GM12873 (cell line): ENCODE measurements at regions not wholly inside any gene's neighbourhood (a gene's known extent, or its start where the extent isn't known, plus 50 kb on each side); places are given as distances from the start of the nearest gene placed in this dataset.

Experiments
- CTCF ChIP-seq: IDR thresholded peaks from 2 replicates; pipeline ENCODE4 v1.5.1; 2012; ENCODE audit warnings: low read depth, mild to moderate bottlenecking, moderate library complexity, low read length, control low read depth; ENCODE audit not compliant: insufficient read depth; ENCODE audit errors: missing control alignments

GRCh38 chr3:56864090-56864489 is 62.3 kb upstream of the ARHGEF3 start:
- TF ChIP-seq CTCF: no peak

GRCh38 chr3:56862352-56863062 is 60.8 kb upstream of the ARHGEF3 start:
- no peak for TF ChIP-seq CTCF

GRCh38 chr3:56861511-56861910 is 59.8 kb upstream of the ARHGEF3 start:
- TF ChIP-seq CTCF: no peak

GRCh38 chr3:56860939-56861338 is 59.2 kb upstream of the ARHGEF3 start:
- no peak for TF ChIP-seq CTCF

GRCh38 chr3:56860351-56860750 is 58.6 kb upstream of the ARHGEF3 start:
- TF ChIP-seq CTCF: no peak

- TF ChIP-seq CTCF: no peak
These were observed 56.6 kb upstream of the ARHGEF3 start for GRCh38 chr3:56858331-56858730.

GRCh38 chr3:56857178-56857577 is 55.4 kb upstream of the ARHGEF3 start:
- no peak for TF ChIP-seq CTCF

GRCh38 chr3:56856752-56857151 is 55.0 kb upstream of the ARHGEF3 start:
- no peak for TF ChIP-seq CTCF
